Fibroblast of lung (primary cell): ENCODE measurements at regions not wholly inside any gene's neighbourhood (a gene's known extent, or its start where the extent isn't known, plus 50 kb on each side); places are given as distances from the start of the nearest gene placed in this dataset.

Experiments
- CTCF ChIP-seq, 2 donors: IDR thresholded peaks in 1 of 2; conservative IDR thresholded peaks in 1 of 2; 1 replicate in 1 of 2; 2 replicates in 1 of 2; pipeline ENCODE4 v1.5.1; 2011 to 2012; ENCODE audit warnings: low read length in 2 of 2, control low read depth in 1 of 2, inconsistent platforms in 1 of 2, low read depth in 1 of 2, mild to moderate bottlenecking in 1 of 2
- EZH2 ChIP-seq: IDR thresholded peaks from 2 replicates; pipeline ENCODE4 v1.5.1; 2012; ENCODE audit warnings: low read length, control low read depth, mild to moderate bottlenecking; ENCODE audit errors: missing control alignments

- TF ChIP-seq CTCF (conservative IDR thresholded peaks at IDR 0.05 in 1 of 2, IDR thresholded peaks at IDR 0.05 in 1 of 2; ENCODE audit: low read depth in 1 of 2, low read length in 2 of 2), result no peak
- no peak for TF ChIP-seq EZH2
Measured at GRCh38 chr6:144493035-144493910, 208.1 kb downstream of the UTRN start.
